ENCODE measurements at regions not wholly inside any gene's neighbourhood (a gene's known extent, or its start where the extent isn't known, plus 50 kb on each side); places are given as distances from the start of the nearest gene placed in this dataset.

DNA sequence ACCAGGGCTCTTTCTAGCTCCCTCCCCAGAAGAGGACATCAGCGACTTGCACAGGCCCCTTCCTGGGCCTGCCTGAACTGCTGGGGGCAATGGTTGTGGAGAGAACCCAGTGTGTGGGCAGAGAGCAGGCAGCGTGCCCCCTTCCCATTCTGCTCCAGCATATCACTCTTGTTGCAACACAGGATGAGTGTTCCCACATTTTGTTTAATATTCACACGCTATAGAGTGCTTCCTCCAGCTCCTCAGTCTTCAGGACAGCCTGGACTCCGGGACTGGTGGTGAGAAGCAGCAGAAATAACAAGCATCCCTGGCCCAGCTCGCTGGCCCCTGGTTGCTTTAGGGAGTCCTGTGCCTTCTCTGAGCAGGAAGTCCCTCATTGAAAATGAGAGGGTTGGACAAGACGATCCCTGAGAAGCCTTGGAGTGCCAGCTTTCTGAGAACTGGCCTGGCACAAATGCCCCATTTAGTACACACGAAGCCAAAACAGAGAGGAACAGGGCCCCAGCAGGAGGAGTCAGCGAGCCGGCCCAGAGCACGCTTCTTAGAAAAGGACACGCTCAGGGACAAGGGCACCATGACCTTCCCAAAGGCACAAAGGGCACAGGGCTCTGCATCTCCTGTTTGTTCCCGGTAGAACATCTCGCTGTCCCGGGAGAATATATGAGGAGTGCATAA, 84.2 kb upstream of the FOXC1 start:
- TF ChIP-seq, protein P1, sequence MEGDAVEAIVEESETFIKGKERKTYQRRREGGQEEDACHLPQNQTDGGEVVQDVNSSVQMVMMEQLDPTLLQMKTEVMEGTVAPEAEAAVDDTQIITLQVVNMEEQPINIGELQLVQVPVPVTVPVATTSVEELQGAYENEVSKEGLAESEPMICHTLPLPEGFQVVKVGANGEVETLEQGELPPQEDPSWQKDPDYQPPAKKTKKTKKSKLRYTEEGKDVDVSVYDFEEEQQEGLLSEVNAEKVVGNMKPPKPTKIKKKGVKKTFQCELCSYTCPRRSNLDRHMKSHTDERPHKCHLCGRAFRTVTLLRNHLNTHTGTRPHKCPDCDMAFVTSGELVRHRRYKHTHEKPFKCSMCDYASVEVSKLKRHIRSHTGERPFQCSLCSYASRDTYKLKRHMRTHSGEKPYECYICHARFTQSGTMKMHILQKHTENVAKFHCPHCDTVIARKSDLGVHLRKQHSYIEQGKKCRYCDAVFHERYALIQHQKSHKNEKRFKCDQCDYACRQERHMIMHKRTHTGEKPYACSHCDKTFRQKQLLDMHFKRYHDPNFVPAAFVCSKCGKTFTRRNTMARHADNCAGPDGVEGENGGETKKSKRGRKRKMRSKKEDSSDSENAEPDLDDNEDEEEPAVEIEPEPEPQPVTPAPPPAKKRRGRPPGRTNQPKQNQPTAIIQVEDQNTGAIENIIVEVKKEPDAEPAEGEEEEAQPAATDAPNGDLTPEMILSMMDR (conservative IDR thresholded peaks at IDR 0.05), result no peak
- H3K27ac Mint-ChIP-seq, result no peak overlapping the region
- Histone ChIP-seq H3K23me2 (ENCODE audit: insufficient read length, low read depth, low read length, poor library complexity, severe bottlenecking) (peaks cover 3% of the 10 kb centered on the region), H3K79me2 (ENCODE audit: insufficient read depth, low read length) (no peaks in the 10 kb centered on the region), H4K8ac (replicated peaks; ENCODE audit: insufficient read length, low read depth, low read length) (no peak overlapping the region), H2BK20ac (ENCODE audit: low read depth, low read length, poor library complexity, severe bottlenecking) (no peak overlapping the region), H3K18ac (ENCODE audit: insufficient read length, low read depth, low read length) (no peak overlapping the region), H3K23ac (ENCODE audit: insufficient read length, low read depth, low read length) (no peak overlapping the region), H2BK12ac (ENCODE audit: insufficient read length, low read depth, low read length) (no peak overlapping the region), H3K27me3 (ENCODE audit: insufficient read depth, low read length) (peaks cover 2% of the 10 kb centered on the region; the same call in 1 of the 2 replicates), H3K4ac (ENCODE audit: low read depth, low read length) (no peak overlapping the region), H3K79me1 (ENCODE audit: insufficient read depth, low read depth, low read length, poor library complexity, severe bottlenecking) (no peaks in the 10 kb centered on the region), H3K9me3 (ENCODE audit: control insufficient read depth, low read depth, low read length) (no peaks in the 10 kb centered on the region), H3K4me2 (ENCODE audit: insufficient read depth, insufficient read length, low read length) (no peak overlapping the region), H2BK5ac (ENCODE audit: insufficient read length, low read length) (no peak overlapping the region), H4K5ac (ENCODE audit: insufficient read length, low read depth, low read length) (no peak overlapping the region), H3K27ac (ENCODE audit: insufficient read length, low read depth, low read length) (no peak overlapping the region), H3K4me1 (ENCODE audit: insufficient read depth, low read length) (peaks cover 3% of the 10 kb centered on the region), H2AK5ac (ENCODE audit: insufficient read length, low read length) (no peak overlapping the region), H3K9ac (ENCODE audit: extremely low read depth, insufficient read length, low read length) (no peak overlapping the region), H3K14ac (ENCODE audit: insufficient read depth, low read length) (no peak overlapping the region), H2AFZ (ENCODE audit: low read length) (no peak overlapping the region), H3T11ph (ENCODE audit: low read length) (no peak overlapping the region), H3K56ac (ENCODE audit: insufficient read length, low read depth, low read length) (no peak overlapping the region), H2BK15ac (ENCODE audit: low read depth, low read length) (no peak overlapping the region; the same call in 1 of the 2 replicates), H2BK120ac (ENCODE audit: low read depth, low read length, poor library complexity, severe bottlenecking) (no peak overlapping the region), H4K20me1 (ENCODE audit: control insufficient read depth, insufficient read depth, insufficient read length) (no peaks in the 10 kb centered on the region), H4K91ac (ENCODE audit: insufficient read length, low read depth, low read length) (no peak overlapping the region)
- peaks cover 8 to 18% of the 10 kb centered on the region in 2 experiments for H3K4me1 Mint-ChIP-seq
- peaks cover 93% of the 10 kb centered on the region for H3K27me3 Mint-ChIP-seq (ENCODE audit: low read depth)
- H3K9me3 Mint-ChIP-seq, result peaks cover 6 to 8% of the 10 kb centered on the region in 2 experiments; a peak in 3 of 5 replicates
- H3K36me3 Mint-ChIP-seq (ENCODE audit: insufficient read depth in 1 of 3, low read depth in 3 of 3), result peaks cover 0 to 5% (median 0%) of the 10 kb centered on the region in 3 experiments; a peak in 2 of 7 replicates
- DNase-seq, result no peak
- no peak overlapping the region for H3K4me3 Mint-ChIP-seq
- WGBS (ENCODE audit: extremely low coverage, insufficient read length, low lambda C conversion rate), result no CpG with 5 or more reads among the region's 14 CpGs

Measured in H9 (cell line).